ENCODE measurements at regions not wholly inside any gene's neighbourhood (a gene's known extent, or its start where the extent isn't known, plus 50 kb on each side); places are given as distances from the start of the nearest gene placed in this dataset.

- H3K9me3 Mint-ChIP-seq, result no peaks in the 10 kb centered on the region
- no peaks in the 10 kb centered on the region for H3K4me1 Mint-ChIP-seq (ENCODE audit: low read depth)
- no peak overlapping the region for H3K27ac Mint-ChIP-seq
- no peaks in the 10 kb centered on the region for H3K36me3 Mint-ChIP-seq (ENCODE audit: low read depth)
- peaks cover 1% of the 10 kb centered on the region for H3K27me3 Mint-ChIP-seq (ENCODE audit: insufficient read depth)
- intact Hi-C loops (cut with micrococcal nuclease), result no loop called here
- no peak for DNase-seq (ENCODE audit: low spot score)
- no peak overlapping the region for H3K4me3 Mint-ChIP-seq
Measured at GRCh38 chr1:4353090-4353856, 301.1 kb upstream of the AJAP1 start.

GRCh38 chr1:4355839-4356238, 298.6 kb upstream of the AJAP1 start:
- H3K36me3 Mint-ChIP-seq (ENCODE audit: low read depth), result no peaks in the 10 kb centered on the region
- H3K9me3 Mint-ChIP-seq, result no peaks in the 10 kb centered on the region
- peaks cover 3% of the 10 kb centered on the region for H3K27me3 Mint-ChIP-seq (ENCODE audit: insufficient read depth)
- DNase-seq (ENCODE audit: low spot score), result no peak
- no peak overlapping the region for H3K4me3 Mint-ChIP-seq
- no peak overlapping the region for H3K27ac Mint-ChIP-seq
- intact Hi-C loops (cut with micrococcal nuclease), result no loop called here
- no peaks in the 10 kb centered on the region for H3K4me1 Mint-ChIP-seq (ENCODE audit: low read depth)

DNA sequence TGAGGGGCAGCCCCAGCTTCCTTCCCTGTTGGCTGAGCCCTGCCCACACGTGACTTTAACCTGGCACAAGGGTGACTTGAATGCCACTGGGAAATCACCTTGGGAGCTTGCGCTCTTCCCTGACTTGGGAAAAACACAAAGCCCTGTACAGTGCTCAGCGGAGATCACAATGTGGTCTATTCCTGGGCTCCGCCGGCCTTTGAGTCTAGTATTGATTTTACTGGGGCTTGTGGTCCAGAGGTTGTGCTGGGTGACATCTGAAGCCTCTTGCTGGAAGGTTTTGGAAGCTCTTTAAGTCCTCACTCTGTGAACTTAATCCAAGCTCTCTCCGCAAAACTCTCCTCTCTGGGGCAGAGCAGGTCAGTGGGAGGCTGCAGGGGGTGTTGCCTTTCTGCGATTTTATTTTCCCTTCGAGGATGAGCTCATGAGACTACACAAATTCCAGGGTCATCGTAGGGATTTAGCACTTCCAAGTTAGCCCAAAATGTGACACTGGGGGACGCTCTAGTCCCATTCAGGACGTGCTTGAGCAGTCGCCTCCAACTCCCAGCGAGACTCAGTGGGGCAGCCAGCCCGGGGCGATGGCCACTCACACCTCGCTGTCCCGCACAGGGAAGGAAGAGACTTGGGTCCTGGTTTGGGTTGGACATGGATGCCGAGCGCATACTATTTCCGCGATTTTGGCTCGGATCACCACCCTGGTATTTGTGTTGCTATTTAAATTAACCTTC, 291.9 kb upstream of the AJAP1 start:
- no peaks in the 10 kb centered on the region for H3K4me1 Mint-ChIP-seq (ENCODE audit: low read depth)
- H3K4me3 Mint-ChIP-seq, result no peak overlapping the region
- peaks cover 3% of the 10 kb centered on the region for H3K27me3 Mint-ChIP-seq (ENCODE audit: insufficient read depth)
- no peak for DNase-seq (ENCODE audit: low spot score)
- intact Hi-C loops (cut with micrococcal nuclease), result no loop called here
- H3K36me3 Mint-ChIP-seq (ENCODE audit: low read depth), result no peaks in the 10 kb centered on the region
- H3K27ac Mint-ChIP-seq, result no peak overlapping the region
- no peaks in the 10 kb centered on the region for H3K9me3 Mint-ChIP-seq

- Mint-ChIP-seq H3K4me3 (no peak overlapping the region), H3K27me3 (ENCODE audit: insufficient read depth) (no peaks in the 10 kb centered on the region), H3K36me3 (ENCODE audit: low read depth) (no peaks in the 10 kb centered on the region), H3K27ac (no peak overlapping the region), H3K4me1 (ENCODE audit: low read depth) (no peaks in the 10 kb centered on the region), H3K9me3 (no peaks in the 10 kb centered on the region)
- intact Hi-C loops (cut with micrococcal nuclease), result no loop called here
- no peak for DNase-seq (ENCODE audit: low spot score)
Measured at GRCh38 chr1:4366091-4366490, 288.3 kb upstream of the AJAP1 start.

DNA sequence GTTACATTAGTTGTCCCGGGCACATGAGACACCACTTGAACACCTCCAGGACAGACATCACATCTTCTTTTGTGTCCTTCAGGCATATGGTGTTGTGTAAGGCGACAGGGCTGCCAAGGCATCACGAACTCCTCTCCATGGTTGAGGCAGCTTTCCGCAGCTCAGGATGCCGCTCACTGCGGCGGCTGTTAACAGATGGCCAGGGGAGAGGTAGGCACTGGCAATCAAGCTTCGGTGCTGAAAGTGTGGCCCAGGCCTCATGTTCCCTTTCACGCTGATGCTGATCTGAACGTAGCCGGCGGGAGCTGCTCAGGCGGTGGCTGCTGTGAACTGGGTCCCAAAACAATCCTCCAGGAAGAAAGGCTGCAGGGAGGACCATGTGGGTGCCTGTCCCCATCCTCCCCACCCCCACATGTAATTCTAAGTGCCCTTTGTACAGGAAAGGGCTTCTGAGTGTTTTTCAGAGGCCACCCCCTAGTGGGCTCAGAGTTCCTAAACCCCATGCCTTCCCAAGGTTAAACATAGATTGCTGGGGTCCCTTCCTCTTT, 287.1 kb upstream of the AJAP1 start:
- DNase-seq (ENCODE audit: low spot score), result no peak
- Mint-ChIP-seq H3K4me3 (no peak overlapping the region), H3K27me3 (ENCODE audit: insufficient read depth) (no peaks in the 10 kb centered on the region), H3K4me1 (ENCODE audit: low read depth) (no peaks in the 10 kb centered on the region), H3K27ac (no peak overlapping the region), H3K36me3 (ENCODE audit: low read depth) (no peaks in the 10 kb centered on the region), H3K9me3 (no peaks in the 10 kb centered on the region)
- intact Hi-C loops (cut with micrococcal nuclease), result no loop called here

- no peaks in the 10 kb centered on the region for H3K27me3 Mint-ChIP-seq (ENCODE audit: insufficient read depth)
- no peaks in the 10 kb centered on the region for H3K4me1 Mint-ChIP-seq (ENCODE audit: low read depth)
- H3K9me3 Mint-ChIP-seq, result peaks cover 6% of the 10 kb centered on the region
- H3K27ac Mint-ChIP-seq, result no peak overlapping the region
- H3K36me3 Mint-ChIP-seq (ENCODE audit: low read depth), result no peaks in the 10 kb centered on the region
- intact Hi-C loops (cut with micrococcal nuclease), result no loop called here
- H3K4me3 Mint-ChIP-seq, result no peak overlapping the region
- DNase-seq (ENCODE audit: low spot score), result no peak
Measured at GRCh38 chr1:4369335-4369734, 285.1 kb upstream of the AJAP1 start.

GRCh38 chr1:4371849-4372248, 282.6 kb upstream of the AJAP1 start:
- Mint-ChIP-seq H3K4me3 (no peak overlapping the region), H3K9me3 (peaks cover 6% of the 10 kb centered on the region), H3K4me1 (ENCODE audit: low read depth) (no peaks in the 10 kb centered on the region), H3K36me3 (ENCODE audit: low read depth) (no peaks in the 10 kb centered on the region), H3K27ac (no peak overlapping the region), H3K27me3 (ENCODE audit: insufficient read depth) (no peaks in the 10 kb centered on the region)
- intact Hi-C loops (cut with micrococcal nuclease), result no loop called here
- DNase-seq (ENCODE audit: low spot score), result no peak

DNA sequence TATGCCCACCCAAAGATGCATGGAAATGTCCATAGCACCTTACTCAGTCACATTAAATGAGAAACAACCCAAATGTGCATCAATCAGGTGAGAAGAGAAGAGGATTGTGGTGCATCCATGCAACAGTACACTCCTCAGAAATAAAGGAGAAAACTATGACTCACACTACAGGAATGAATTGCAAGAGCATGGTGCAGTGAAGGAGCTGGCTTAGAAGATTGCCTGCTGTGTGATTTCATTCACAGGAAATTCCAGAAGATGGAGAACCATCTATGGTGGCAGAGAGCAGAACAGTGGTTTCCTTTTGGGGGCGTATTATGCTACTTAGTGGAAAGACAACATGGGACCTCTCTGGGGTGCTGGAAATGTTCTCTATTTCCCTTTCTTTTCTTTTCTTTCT, 278.6 kb upstream of the AJAP1 start:
- H3K4me1 Mint-ChIP-seq (ENCODE audit: low read depth), result peaks cover 19% of the 10 kb centered on the region
- H3K27me3 Mint-ChIP-seq (ENCODE audit: insufficient read depth), result no peaks in the 10 kb centered on the region
- H3K27ac Mint-ChIP-seq, result no peak overlapping the region
- intact Hi-C loops (cut with micrococcal nuclease), result no loop called here
- H3K36me3 Mint-ChIP-seq (ENCODE audit: low read depth), result no peaks in the 10 kb centered on the region
- no peak overlapping the region for H3K4me3 Mint-ChIP-seq
- no peak for DNase-seq (ENCODE audit: low spot score)
- H3K9me3 Mint-ChIP-seq, result peaks cover 14% of the 10 kb centered on the region

GRCh38 chr1:4379451-4380175, 274.8 kb upstream of the AJAP1 start:
- Mint-ChIP-seq H3K27ac (peak overlapping the region; percentile 45), H3K27me3 (ENCODE audit: insufficient read depth) (no peaks in the 10 kb centered on the region), H3K4me1 (ENCODE audit: low read depth) (peaks cover 19% of the 10 kb centered on the region), H3K4me3 (peak overlapping the region; percentile 20), H3K36me3 (ENCODE audit: low read depth) (no peaks in the 10 kb centered on the region), H3K9me3 (peaks cover 28% of the 10 kb centered on the region)
- intact Hi-C loops (cut with micrococcal nuclease), result no loop called here
- peak; percentile 8 for DNase-seq (ENCODE audit: low spot score)

- Mint-ChIP-seq H3K4me3 (no peak overlapping the region), H3K36me3 (ENCODE audit: low read depth) (no peaks in the 10 kb centered on the region), H3K27ac (no peak overlapping the region), H3K4me1 (ENCODE audit: low read depth) (peaks cover 19% of the 10 kb centered on the region), H3K9me3 (peaks cover 28% of the 10 kb centered on the region), H3K27me3 (ENCODE audit: insufficient read depth) (no peaks in the 10 kb centered on the region)
- intact Hi-C loops (cut with micrococcal nuclease), result no loop called here
- DNase-seq (ENCODE audit: low spot score), result no peak
Measured at GRCh38 chr1:4380564-4381168, 273.7 kb upstream of the AJAP1 start.

DNA sequence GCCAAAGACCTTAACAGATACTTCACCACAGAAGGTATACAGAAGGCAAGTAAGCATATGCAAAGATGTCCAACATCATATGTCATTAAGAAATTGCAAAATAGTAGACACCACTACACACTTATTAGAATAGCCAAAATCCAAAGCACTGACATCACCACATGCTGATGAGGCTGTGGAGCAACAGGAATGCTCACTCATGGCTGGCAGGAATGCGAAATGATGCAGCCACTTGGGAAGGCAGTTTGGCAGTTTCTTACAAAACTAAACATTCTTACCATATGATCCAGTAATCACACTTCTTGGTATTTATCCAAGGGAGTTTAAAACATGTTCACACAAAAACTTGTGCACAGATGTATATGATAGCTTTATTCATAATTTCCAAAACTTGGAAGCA, 261.2 kb upstream of the AJAP1 start:
- Mint-ChIP-seq H3K4me3 (no peak overlapping the region), H3K27me3 (ENCODE audit: insufficient read depth) (peaks cover 8% of the 10 kb centered on the region), H3K9me3 (peaks cover 19% of the 10 kb centered on the region), H3K36me3 (ENCODE audit: low read depth) (no peaks in the 10 kb centered on the region), H3K27ac (no peak overlapping the region), H3K4me1 (ENCODE audit: low read depth) (no peaks in the 10 kb centered on the region)
- no peak for DNase-seq (ENCODE audit: low spot score)
- intact Hi-C loops (cut with micrococcal nuclease), result no loop called here

DNA sequence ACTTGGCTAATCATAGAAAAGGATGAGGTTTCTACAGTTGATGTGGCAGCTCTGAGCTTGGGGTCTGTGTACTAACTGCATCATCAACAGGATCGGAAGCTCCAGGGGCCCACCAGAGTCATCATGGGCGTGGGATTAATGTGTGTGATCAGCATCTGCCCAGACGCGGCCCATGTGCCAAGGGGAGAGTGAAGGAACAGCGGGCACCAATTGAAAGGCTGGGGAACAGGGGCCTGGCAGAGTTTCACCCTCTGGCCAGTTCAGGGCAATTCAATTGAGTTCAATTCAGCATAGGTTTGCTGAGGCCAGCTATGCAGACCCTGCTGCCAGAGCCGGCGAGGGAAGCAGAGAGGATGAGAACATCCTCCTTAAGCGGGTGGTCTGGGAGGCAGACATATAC, 260.0 kb upstream of the AJAP1 start:
- no peak overlapping the region for H3K4me3 Mint-ChIP-seq
- no peak for DNase-seq (ENCODE audit: low spot score)
- intact Hi-C loops (cut with micrococcal nuclease), result no loop called here
- H3K36me3 Mint-ChIP-seq (ENCODE audit: low read depth), result no peaks in the 10 kb centered on the region
- no peak overlapping the region for H3K27ac Mint-ChIP-seq
- peaks cover 15% of the 10 kb centered on the region for H3K9me3 Mint-ChIP-seq
- peaks cover 8% of the 10 kb centered on the region for H3K27me3 Mint-ChIP-seq (ENCODE audit: insufficient read depth)
- no peaks in the 10 kb centered on the region for H3K4me1 Mint-ChIP-seq (ENCODE audit: low read depth)

All from activated T-helper 1 cell treated with anti-CD3 and anti-CD28 coated beads, Interleukin-12 subunit alpha, Interleukin-12 subunit beta, Interleukin-2, Interleukin-4 antibody, amounts not matched to agents 30 ng/mL and 10 ng/mL and 1 ng/mL, durations not matched to agents 14 hours and 24 hours and 36 hours (primary cell).